ENCODE measurements at regions not wholly inside any gene's neighbourhood (a gene's known extent, or its start where the extent isn't known, plus 50 kb on each side); places are given as distances from the start of the nearest gene placed in this dataset.

- POLR2A ChIA-PET: no interaction called here
- H3K27ac ChIP-seq (ENCODE audit: extremely low read depth, low read depth, low read length): no peak overlapping the region
- CTCF ChIA-PET: no interaction called here
These were observed 826.7 kb downstream of the DIAPH3 start for GRCh38 chr13:59337070-59337469.

More at GRCh38 chr13:59337070-59337469, 826.7 kb downstream of the DIAPH3 start:
- no peaks in the 10 kb centered on the region for H3K4me1 ChIP-seq (ENCODE audit: control insufficient read depth, insufficient read depth, low read length)
- no peak overlapping the region for H3K4me3 ChIP-seq (ENCODE audit: low read depth, low read length)
- no peaks in the 10 kb centered on the region for H3K36me3 ChIP-seq (ENCODE audit: control insufficient read depth in 2 of 2, insufficient read depth in 1 of 2, low read length in 2 of 2)
- no peaks in the 10 kb centered on the region for H3K9me3 ChIP-seq (ENCODE audit: control insufficient read depth, insufficient read depth, low read depth, low read length)
- TF ChIP-seq ZNF785 (tag by site-specific recombination; IDR thresholded peaks at IDR 0.05): no peak
- no peak for TF ChIP-seq ZNF513 (tag by site-specific recombination; IDR thresholded peaks at IDR 0.05)
- no peak for TF ChIP-seq ZNF169 (tag by site-specific recombination; IDR thresholded peaks at IDR 0.05)
- TF ChIP-seq ZNF626 (tag by site-specific recombination; IDR thresholded peaks at IDR 0.05): no peak
- TF ChIP-seq ZNF174 (tag by site-specific recombination; IDR thresholded peaks at IDR 0.05): no peak
- TF ChIP-seq ZNF658 (tag by site-specific recombination; IDR thresholded peaks at IDR 0.05): no peak
- no peak for TF ChIP-seq ZBTB1 (tag by site-specific recombination; IDR thresholded peaks at IDR 0.05)
- no peak for TF ChIP-seq ZNF555 (tag by site-specific recombination; conservative IDR thresholded peaks at IDR 0.05)
- TF ChIP-seq HIC1 (tag by site-specific recombination; IDR thresholded peaks at IDR 0.05): no peak
- no peak for TF ChIP-seq ZSCAN5A (tag by site-specific recombination; IDR thresholded peaks at IDR 0.05)
- no peak for TF ChIP-seq MYNN (tag by site-specific recombination; IDR thresholded peaks at IDR 0.05; ENCODE audit: borderline replicate concordance)
- TF ChIP-seq ZNF624 (tag by site-specific recombination; IDR thresholded peaks at IDR 0.05): no peak
- TF ChIP-seq ZNF140 (tag by site-specific recombination; IDR thresholded peaks at IDR 0.05): no peak
- no peak for TF ChIP-seq ZNF530 (tag by site-specific recombination; IDR thresholded peaks at IDR 0.05; ENCODE audit: low read depth)
- no peak for TF ChIP-seq ZNF16 (tag by site-specific recombination; IDR thresholded peaks at IDR 0.05; ENCODE audit: low read depth)
- TF ChIP-seq PRDM10 (tag by site-specific recombination; IDR thresholded peaks at IDR 0.05): no peak
- TF ChIP-seq PRDM4 (tag by site-specific recombination; IDR thresholded peaks at IDR 0.05): no peak
- TF ChIP-seq BCL11B (tag by site-specific recombination; IDR thresholded peaks at IDR 0.05; ENCODE audit: low read depth): no peak

Measured in HEK293 (cell line).